GM12865 (cell line): ENCODE measurements at regions not wholly inside any gene's neighbourhood (a gene's known extent, or its start where the extent isn't known, plus 50 kb on each side); places are given as distances from the start of the nearest gene placed in this dataset.

ENCODE experiments used
- DNase-seq: peaks from one replicate; pipeline ENCODE4 v3.0.0; 2010; ENCODE audit warnings: low read depth
- H3K4me3 ChIP-seq: 2 replicates; pipeline ENCODE4 v1.5.1; 2011; ENCODE audit warnings: mild to moderate bottlenecking, low read depth, low read length, control low read depth
- CTCF ChIP-seq: IDR thresholded peaks from 2 replicates; pipeline ENCODE4 v1.5.1; 2011; ENCODE audit warnings: low read length, control low read depth, low read depth, inconsistent platforms; ENCODE audit not compliant: insufficient read depth; ENCODE audit errors: missing control alignments

- no peak for TF ChIP-seq CTCF
- DNase-seq: no peak
- H3K4me3 ChIP-seq: no peak overlapping the region
These were observed 124.1 kb upstream of the PDHA2 start for GRCh38 chr4:95715830-95716229.

- H3K4me3 ChIP-seq: no peak overlapping the region
- no peak for DNase-seq
- TF ChIP-seq CTCF: no peak
These were observed 125.3 kb upstream of the PDHA2 start for GRCh38 chr4:95714571-95714970.

GRCh38 chr4:95705323-95705722, 134.6 kb upstream of the PDHA2 start:
- TF ChIP-seq CTCF: no peak

GRCh38 chr4:95701500-95702170, 138.3 kb upstream of the PDHA2 start:
- no peak for TF ChIP-seq CTCF
- DNase-seq: no peak
- H3K4me3 ChIP-seq: no peak overlapping the region

More at GRCh38 chr4:95705323-95705722, 134.6 kb upstream of the PDHA2 start:
- H3K4me3 ChIP-seq: no peak overlapping the region
- no peak for DNase-seq

- no peak for DNase-seq
- no peak overlapping the region for H3K4me3 ChIP-seq
- no peak for TF ChIP-seq CTCF
These were observed 145.5 kb upstream of the PDHA2 start for GRCh38 chr4:95694411-95694810.

GRCh38 chr4:95693594-95693993, 144.8 kb upstream of the UNC5C start:
- DNase-seq: peak; percentile 7
- TF ChIP-seq CTCF: peak; percentile 12

GRCh38 chr4:95676190-95676589, 127.4 kb upstream of the UNC5C start:
- H3K4me3 ChIP-seq: no peak overlapping the region
- TF ChIP-seq CTCF: no peak
- no peak for DNase-seq

More at GRCh38 chr4:95693594-95693993, 144.8 kb upstream of the UNC5C start:
- H3K4me3 ChIP-seq: no peak overlapping the region
